H9 (cell line): ENCODE measurements at regions not wholly inside any gene's neighbourhood (a gene's known extent, or its start where the extent isn't known, plus 50 kb on each side); places are given as distances from the start of the nearest gene placed in this dataset.

Experiments used
- DNase-seq: peaks from one replicate; pipeline ENCODE4 v3.0.0-alpha.2; 2017
- H2AFZ ChIP-seq: one replicate; pipeline ENCODE4 v1.6.1; 2013; ENCODE audit warnings: mild to moderate bottlenecking, low read length, control low read depth, moderate library complexity
- H2AK5ac ChIP-seq: 2 replicates; pipeline ENCODE4 v1.6.1; 2013; ENCODE audit warnings: low read length, control low read depth, mixed read lengths; ENCODE audit not compliant: insufficient read length
- H2BK120ac ChIP-seq: one replicate; pipeline ENCODE4 v1.6.1; 2013; ENCODE audit warnings: low read depth, mild to moderate bottlenecking, low read length, control low read depth, inconsistent platforms; ENCODE audit not compliant: poor library complexity, severe bottlenecking
- H2BK12ac ChIP-seq: 2 replicates; pipeline ENCODE4 v1.6.1; 2013; ENCODE audit warnings: low read length, control low read depth, mixed read lengths, low read depth; ENCODE audit not compliant: insufficient read length
- H2BK15ac ChIP-seq: 2 replicates; pipeline ENCODE4 v1.6.1; 2013; ENCODE audit warnings: low read depth, low read length, control low read depth
- H2BK20ac ChIP-seq: one replicate; pipeline ENCODE4 v1.6.1; 2013; ENCODE audit warnings: low read depth, mild to moderate bottlenecking, low read length, control low read depth, inconsistent platforms; ENCODE audit not compliant: poor library complexity, severe bottlenecking
- H2BK5ac ChIP-seq: 2 replicates; pipeline ENCODE4 v1.6.1; 2013; ENCODE audit warnings: low read length, control low read depth, mixed read lengths; ENCODE audit not compliant: insufficient read length
- H3K14ac ChIP-seq: 2 replicates; pipeline ENCODE4 v1.6.1; 2013; ENCODE audit warnings: low read length, control low read depth; ENCODE audit not compliant: insufficient read depth
- H3K18ac ChIP-seq: 2 replicates; pipeline ENCODE4 v1.6.1; 2013; ENCODE audit warnings: low read depth, mild to moderate bottlenecking, mixed read lengths, low read length, control low read depth; ENCODE audit not compliant: insufficient read length
- H3K23ac ChIP-seq: 2 replicates; pipeline ENCODE4 v1.6.1; 2013; ENCODE audit warnings: low read length, control low read depth, mixed read lengths, low read depth; ENCODE audit not compliant: insufficient read length
- H3K23me2 ChIP-seq: 2 replicates; pipeline ENCODE4 v1.6.1; 2013; ENCODE audit warnings: low read depth, mild to moderate bottlenecking, mixed read lengths, low read length, control low read depth; ENCODE audit not compliant: insufficient read length, poor library complexity, severe bottlenecking
- H3K27ac ChIP-seq: 2 replicates; pipeline ENCODE4 v1.5.1; 2013; ENCODE audit warnings: low read length, control low read depth, mixed read lengths, low read depth; ENCODE audit not compliant: insufficient read length
- H3K27me3 ChIP-seq: 2 replicates; pipeline ENCODE4 v1.6.1; 2013; ENCODE audit warnings: low read length, control low read depth, inconsistent platforms; ENCODE audit not compliant: insufficient read depth
- H3K4ac ChIP-seq: 2 replicates; pipeline ENCODE4 v1.6.1; 2013; ENCODE audit warnings: low read depth, mild to moderate bottlenecking, control low read depth, inconsistent platforms, low read length, moderate library complexity
- H3K4me1 ChIP-seq: 2 replicates; pipeline ENCODE4 v1.6.1; 2013; ENCODE audit warnings: low read length, control low read depth, inconsistent platforms; ENCODE audit not compliant: insufficient read depth
- H3K4me2 ChIP-seq: 2 replicates; pipeline ENCODE4 v1.6.1; 2013; ENCODE audit warnings: low read length, control low read depth, mixed read lengths; ENCODE audit not compliant: insufficient read length, insufficient read depth
- H3K56ac ChIP-seq: 2 replicates; pipeline ENCODE4 v1.6.1; 2013; ENCODE audit warnings: low read depth, mild to moderate bottlenecking, mixed read lengths, low read length, control low read depth; ENCODE audit not compliant: insufficient read length
- H3K79me1 ChIP-seq: 2 replicates; pipeline ENCODE4 v1.6.1; 2013; ENCODE audit warnings: low read depth, mild to moderate bottlenecking, moderate library complexity, low read length, control low read depth, inconsistent platforms; ENCODE audit not compliant: insufficient read depth, poor library complexity, severe bottlenecking
- H3K79me2 ChIP-seq: 2 replicates; pipeline ENCODE4 v1.6.1; 2013; ENCODE audit warnings: low read length, control low read depth, inconsistent platforms; ENCODE audit not compliant: insufficient read depth
- H3K9ac ChIP-seq: 2 replicates; pipeline ENCODE4 v1.6.1; 2013; ENCODE audit warnings: low read length, control low read depth, mixed read lengths; ENCODE audit not compliant: insufficient read length; ENCODE audit errors: extremely low read depth
- H3K9me3 ChIP-seq: one replicate; pipeline ENCODE4 v1.6.1; 2013; ENCODE audit warnings: low read depth, low read length, inconsistent platforms; ENCODE audit not compliant: control insufficient read depth
- H3T11ph ChIP-seq: one replicate; pipeline ENCODE4 v1.6.1; 2013; ENCODE audit warnings: mild to moderate bottlenecking, low read length, control low read depth, inconsistent platforms
- H4K20me1 ChIP-seq: one replicate; pipeline ENCODE4 v1.6.1; 2013; ENCODE audit not compliant: control insufficient read depth, insufficient read length, insufficient read depth
- H4K5ac ChIP-seq: 2 replicates; pipeline ENCODE4 v1.6.1; 2013; ENCODE audit warnings: low read depth, mild to moderate bottlenecking, mixed read lengths, low read length, control low read depth; ENCODE audit not compliant: insufficient read length
- H4K8ac ChIP-seq: replicated peaks from 2 replicates; pipeline ENCODE4 v1.6.1; 2013; ENCODE audit warnings: low read length, control low read depth, mixed read lengths, low read depth; ENCODE audit not compliant: insufficient read length
- H4K91ac ChIP-seq: 2 replicates; pipeline ENCODE4 v1.6.1; 2013; ENCODE audit warnings: low read depth, mild to moderate bottlenecking, moderate library complexity, mixed read lengths, low read length, control low read depth; ENCODE audit not compliant: insufficient read length
- H3K27ac Mint-ChIP-seq, 3 experiments: 2 replicates in 2 of 3; 3 replicates in 1 of 3; pipeline ENCODE4 v1.8.0; 2020 to 2021; ENCODE audit warnings: mixed read lengths in 3 of 3, mild to moderate bottlenecking in 1 of 3, moderate library complexity in 1 of 3
- H3K27me3 Mint-ChIP-seq: 2 replicates; pipeline ENCODE4 v1.8.0; 2021; ENCODE audit warnings: low read depth, mild to moderate bottlenecking, moderate library complexity, mixed read lengths
- H3K36me3 Mint-ChIP-seq, 3 experiments: 2 replicates in 2 of 3; 3 replicates in 1 of 3; pipeline ENCODE4 v1.8.0; 2020 to 2021; ENCODE audit warnings: low read depth in 3 of 3, mixed read lengths in 3 of 3; ENCODE audit not compliant: insufficient read depth in 1 of 3
- H3K4me1 Mint-ChIP-seq, 2 experiments: 2 replicates each; pipeline ENCODE4 v1.8.0; 2020; ENCODE audit warnings: mixed read lengths in 2 of 2
- H3K4me3 Mint-ChIP-seq, 2 experiments: 2 replicates in 1 of 2; 3 replicates in 1 of 2; pipeline ENCODE4 v1.8.0; 2020 to 2021; ENCODE audit warnings: mild to moderate bottlenecking in 2 of 2, mixed read lengths in 2 of 2, moderate library complexity in 1 of 2
- H3K9me3 Mint-ChIP-seq, 2 experiments: 2 replicates in 1 of 2; 3 replicates in 1 of 2; pipeline ENCODE4 v1.8.0; 2020; ENCODE audit warnings: mild to moderate bottlenecking in 2 of 2, mixed read lengths in 2 of 2, moderate library complexity in 1 of 2
- WGBS: extraction: QIAGEN DNeasy Blood & Tissue Kit; methylation state at CpG from one replicate; pipeline ENCODE4 v1.1.7; 2013; ENCODE audit warnings: missing lambda C conversion rate, low lambda C conversion rate, mixed read lengths; ENCODE audit not compliant: insufficient read length; ENCODE audit errors: extremely low coverage; 5-methylcytosine and 5-hydroxymethylcytosine counted together
- TF ChIP-seq, protein P1 (sequence below): fragments of 200-600 bp; sonication (generic); conservative IDR thresholded peaks from 3 replicates; pipeline ENCODE4 v1.8.0; 2021; ENCODE audit warnings: antibody characterized with exemption, mild to moderate bottlenecking

DNA sequence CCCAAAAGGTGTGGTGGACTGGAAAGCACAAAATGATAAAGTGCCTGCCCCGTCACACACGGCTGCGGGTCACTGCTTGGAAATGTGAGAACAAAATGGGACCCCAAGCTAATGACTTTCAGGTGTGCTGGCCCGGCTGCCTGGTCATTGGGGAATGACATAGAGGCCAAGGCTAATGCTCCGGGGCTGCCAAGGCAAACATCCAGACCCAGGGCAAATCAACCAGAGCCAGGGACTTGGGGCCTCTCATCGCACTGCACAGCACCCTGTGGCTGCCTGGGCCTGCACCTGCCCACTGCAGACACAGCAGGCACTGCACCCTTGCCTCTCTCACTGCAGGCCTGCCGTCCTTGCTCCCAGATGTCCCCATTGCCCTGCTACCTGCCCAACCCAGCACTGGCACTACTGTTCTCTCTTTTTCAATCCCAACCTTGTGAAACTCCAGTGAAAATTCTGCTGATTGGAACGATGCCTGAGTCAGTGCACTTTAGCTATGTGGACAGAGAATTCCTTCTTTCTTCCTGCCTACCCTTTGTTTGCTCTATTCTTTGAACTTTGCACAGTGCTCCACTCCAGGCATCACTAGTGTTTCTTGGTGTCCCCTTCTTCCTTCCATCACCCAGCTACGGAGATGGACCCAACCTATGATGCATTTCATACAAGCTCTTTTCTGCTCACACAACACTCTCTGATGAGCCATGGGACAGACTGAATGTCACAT lies 849.5 kb downstream of the MAFB start:
- H3K4me1 Mint-ChIP-seq: no peaks in the 10 kb centered on the region
- no peak overlapping the region for H2BK12ac ChIP-seq

More for the DNA sequence above, 849.5 kb downstream of the MAFB start:
- Histone ChIP-seq H3K9me3 (no peaks in the 10 kb centered on the region), H3K56ac (no peak overlapping the region), H3K4ac (no peak overlapping the region), H4K91ac (no peak overlapping the region), H2AFZ (no peak overlapping the region), H4K8ac (no peak overlapping the region), H2BK15ac (no peak overlapping the region), H3K23ac (no peak overlapping the region), H3K79me2 (no peaks in the 10 kb centered on the region), H3K27ac (no peak overlapping the region), H3T11ph (no peak overlapping the region), H4K20me1 (no peaks in the 10 kb centered on the region), H3K23me2 (no peaks in the 10 kb centered on the region), H3K14ac (no peak overlapping the region), H2BK20ac (no peak overlapping the region), H3K79me1 (no peaks in the 10 kb centered on the region), H2AK5ac (no peak overlapping the region), H3K4me1 (no peaks in the 10 kb centered on the region), H3K4me2 (no peak overlapping the region), H3K27me3 (no peaks in the 10 kb centered on the region), H2BK5ac (no peak overlapping the region), H2BK120ac (no peak overlapping the region), H3K18ac (no peak overlapping the region), H3K9ac (no peak overlapping the region), H4K5ac (no peak overlapping the region)
- no CpG with 5 or more reads among the region's 9 CpGs for WGBS
- DNase-seq: no peak
- TF ChIP-seq, protein P1, sequence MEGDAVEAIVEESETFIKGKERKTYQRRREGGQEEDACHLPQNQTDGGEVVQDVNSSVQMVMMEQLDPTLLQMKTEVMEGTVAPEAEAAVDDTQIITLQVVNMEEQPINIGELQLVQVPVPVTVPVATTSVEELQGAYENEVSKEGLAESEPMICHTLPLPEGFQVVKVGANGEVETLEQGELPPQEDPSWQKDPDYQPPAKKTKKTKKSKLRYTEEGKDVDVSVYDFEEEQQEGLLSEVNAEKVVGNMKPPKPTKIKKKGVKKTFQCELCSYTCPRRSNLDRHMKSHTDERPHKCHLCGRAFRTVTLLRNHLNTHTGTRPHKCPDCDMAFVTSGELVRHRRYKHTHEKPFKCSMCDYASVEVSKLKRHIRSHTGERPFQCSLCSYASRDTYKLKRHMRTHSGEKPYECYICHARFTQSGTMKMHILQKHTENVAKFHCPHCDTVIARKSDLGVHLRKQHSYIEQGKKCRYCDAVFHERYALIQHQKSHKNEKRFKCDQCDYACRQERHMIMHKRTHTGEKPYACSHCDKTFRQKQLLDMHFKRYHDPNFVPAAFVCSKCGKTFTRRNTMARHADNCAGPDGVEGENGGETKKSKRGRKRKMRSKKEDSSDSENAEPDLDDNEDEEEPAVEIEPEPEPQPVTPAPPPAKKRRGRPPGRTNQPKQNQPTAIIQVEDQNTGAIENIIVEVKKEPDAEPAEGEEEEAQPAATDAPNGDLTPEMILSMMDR: no peak
- Mint-ChIP-seq H3K27me3 (no peaks in the 10 kb centered on the region), H3K27ac (peak overlapping the region in 1 of 3 experiments; percentile 89; a peak in 1 of 7 replicates), H3K9me3 (peaks cover 0 to 5% of the 10 kb centered on the region in 2 experiments; a peak in 2 of 5 replicates), H3K36me3 (no peaks in the 10 kb centered on the region), H3K4me3 (no peak overlapping the region)
